Endodermal cell (in vitro differentiated cells): ENCODE measurements at regions not wholly inside any gene's neighbourhood (a gene's known extent, or its start where the extent isn't known, plus 50 kb on each side); places are given as distances from the start of the nearest gene placed in this dataset.
"Not testable (repeated sequence)": the region's sequence is repeated elsewhere in the genome, so short reads cannot be mapped to it uniquely, and the experiment has no call there.

Experiments
- DNase-seq: peaks from one replicate; pipeline ENCODE4 v3.0.0-alpha.2; 2017
- H3K27ac ChIP-seq: 2 replicates; pipeline ENCODE4 v1.5.1; 2013; ENCODE audit warnings: mild to moderate bottlenecking, low read depth, low read length, moderate library complexity
- H3K27me3 ChIP-seq: 2 replicates; pipeline ENCODE4 v1.6.1; 2013; ENCODE audit warnings: mild to moderate bottlenecking, low read length, moderate library complexity; ENCODE audit not compliant: insufficient read depth, control insufficient read depth, poor library complexity, severe bottlenecking
- H3K36me3 ChIP-seq: 2 replicates; pipeline ENCODE4 v1.7.0; 2013; ENCODE audit warnings: mild to moderate bottlenecking, low read length, moderate library complexity; ENCODE audit not compliant: control insufficient read depth, insufficient read depth
- H3K4me1 ChIP-seq: one replicate; pipeline ENCODE4 v1.7.0; 2013; ENCODE audit warnings: low read length; ENCODE audit not compliant: control insufficient read depth, insufficient read depth
- H3K4me3 ChIP-seq: 2 replicates; pipeline ENCODE4 v1.5.1; 2013; ENCODE audit warnings: mild to moderate bottlenecking, low read length, moderate library complexity
- H3K9ac ChIP-seq: 2 replicates; pipeline ENCODE4 v1.6.1; 2013; ENCODE audit warnings: mild to moderate bottlenecking, low read length, moderate library complexity; ENCODE audit not compliant: poor library complexity, severe bottlenecking; ENCODE audit errors: extremely low read depth
- H3K9me3 ChIP-seq: 2 replicates; pipeline ENCODE4 v1.6.1; 2013; ENCODE audit warnings: mild to moderate bottlenecking, low read length, moderate library complexity; ENCODE audit not compliant: control insufficient read depth
- H3K27ac Mint-ChIP-seq: 2 replicates; pipeline ENCODE4 v1.8.0; 2020; ENCODE audit warnings: mixed read lengths
- H3K27me3 Mint-ChIP-seq: 2 replicates; pipeline ENCODE4 v1.8.0; 2021; ENCODE audit warnings: mild to moderate bottlenecking, mixed read lengths; ENCODE audit not compliant: insufficient read depth
- H3K36me3 Mint-ChIP-seq: 2 replicates; pipeline ENCODE4 v1.8.0; 2020; ENCODE audit warnings: low read depth, mixed read lengths
- H3K4me1 Mint-ChIP-seq: 2 replicates; pipeline ENCODE4 v1.8.0; 2020; ENCODE audit warnings: mixed read lengths
- H3K4me3 Mint-ChIP-seq: 2 replicates; pipeline ENCODE4 v1.8.0; 2020; ENCODE audit warnings: mild to moderate bottlenecking, moderate library complexity, mixed read lengths
- H3K9me3 Mint-ChIP-seq: 2 replicates; pipeline ENCODE4 v1.8.0; 2020; ENCODE audit warnings: mild to moderate bottlenecking, mixed read lengths
- WGBS, 2 experiments: methylation state at CpG; one replicate each; pipeline versions ENCODE4 v1.1.5 to v1.1.7; 2013; ENCODE audit warnings: missing lambda C conversion rate in 2 of 2, mixed read lengths in 1 of 2; ENCODE audit not compliant: insufficient coverage in 1 of 2, insufficient read length in 1 of 2; 5-methylcytosine and 5-hydroxymethylcytosine counted together
- TF ChIP-seq, protein P1 (sequence below): fragments of 200-600 bp; sonication (generic); conservative IDR thresholded peaks from 2 replicates; pipeline ENCODE4 v1.5.0; 2021; ENCODE audit warnings: antibody characterized with exemption, mild to moderate bottlenecking

DNA sequence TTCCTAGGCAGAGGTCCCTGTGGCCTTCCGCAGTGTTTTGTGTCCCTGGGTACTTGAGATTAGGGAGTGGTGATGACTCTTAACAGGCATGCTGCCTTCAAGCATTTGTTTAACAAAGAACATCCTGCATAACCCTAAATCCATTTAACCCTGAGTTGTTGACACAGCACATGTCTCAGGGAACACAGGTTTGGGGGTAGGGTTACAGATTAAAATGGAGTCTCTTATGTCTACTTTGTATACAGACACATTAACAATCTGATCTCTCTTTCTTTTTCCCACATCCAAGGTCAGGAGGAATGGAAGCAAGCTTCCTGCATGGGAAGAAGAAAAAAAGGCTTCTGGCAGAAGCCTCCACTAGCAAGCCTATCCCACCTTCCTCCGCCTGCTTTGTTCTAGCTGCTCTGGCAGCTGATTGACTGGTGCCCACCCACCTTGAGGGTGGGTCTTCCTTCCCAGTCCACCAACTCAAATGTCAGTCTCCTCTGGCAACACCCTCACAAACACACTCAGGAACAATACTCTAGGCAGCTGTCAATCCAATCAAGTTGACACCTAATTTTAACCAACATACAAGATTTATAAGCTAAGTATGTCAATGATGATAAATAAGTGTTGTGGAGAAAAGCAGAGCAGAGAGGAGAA is 176.5 kb upstream of the CCZ1B start:
- no peaks in the 10 kb centered on the region for H3K27me3 ChIP-seq
- H3K27ac ChIP-seq: no peak overlapping the region

DNA sequence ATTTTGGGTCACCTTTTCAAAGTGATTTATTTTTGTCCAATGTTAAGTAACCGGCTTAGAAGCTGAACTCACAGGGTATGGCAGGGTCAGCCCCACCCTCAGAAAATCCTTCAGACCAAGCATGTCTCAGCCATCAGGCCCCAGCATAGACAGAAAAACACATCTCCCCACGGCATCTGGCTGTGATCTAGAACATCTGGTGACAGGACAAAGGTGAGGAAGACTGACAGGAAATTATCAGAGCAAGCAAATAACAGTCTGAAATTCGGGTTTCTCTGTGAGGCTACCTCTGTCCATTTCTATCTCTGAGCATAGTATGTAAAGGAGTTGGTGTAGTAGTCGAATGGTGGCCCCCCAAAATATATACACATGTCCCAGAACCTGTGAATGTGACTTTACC is 177.0 kb upstream of the C1GALT1 start:
- Histone ChIP-seq H3K9ac (no peak overlapping the region), H3K36me3 (no peaks in the 10 kb centered on the region), H3K27ac (no peak overlapping the region), H3K4me3 (no peak overlapping the region), H3K27me3 (no peaks in the 10 kb centered on the region), H3K4me1 (no peaks in the 10 kb centered on the region), H3K9me3 (peaks cover 23% of the 10 kb centered on the region)
- H3K4me1 Mint-ChIP-seq: peaks cover 21% of the 10 kb centered on the region
- TF ChIP-seq, protein P1, sequence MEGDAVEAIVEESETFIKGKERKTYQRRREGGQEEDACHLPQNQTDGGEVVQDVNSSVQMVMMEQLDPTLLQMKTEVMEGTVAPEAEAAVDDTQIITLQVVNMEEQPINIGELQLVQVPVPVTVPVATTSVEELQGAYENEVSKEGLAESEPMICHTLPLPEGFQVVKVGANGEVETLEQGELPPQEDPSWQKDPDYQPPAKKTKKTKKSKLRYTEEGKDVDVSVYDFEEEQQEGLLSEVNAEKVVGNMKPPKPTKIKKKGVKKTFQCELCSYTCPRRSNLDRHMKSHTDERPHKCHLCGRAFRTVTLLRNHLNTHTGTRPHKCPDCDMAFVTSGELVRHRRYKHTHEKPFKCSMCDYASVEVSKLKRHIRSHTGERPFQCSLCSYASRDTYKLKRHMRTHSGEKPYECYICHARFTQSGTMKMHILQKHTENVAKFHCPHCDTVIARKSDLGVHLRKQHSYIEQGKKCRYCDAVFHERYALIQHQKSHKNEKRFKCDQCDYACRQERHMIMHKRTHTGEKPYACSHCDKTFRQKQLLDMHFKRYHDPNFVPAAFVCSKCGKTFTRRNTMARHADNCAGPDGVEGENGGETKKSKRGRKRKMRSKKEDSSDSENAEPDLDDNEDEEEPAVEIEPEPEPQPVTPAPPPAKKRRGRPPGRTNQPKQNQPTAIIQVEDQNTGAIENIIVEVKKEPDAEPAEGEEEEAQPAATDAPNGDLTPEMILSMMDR: no peak
- no peak overlapping the region for H3K4me3 Mint-ChIP-seq
- WGBS, 2 experiments: 91 to 93% methylated on average over 2 to 3 of the region's 4 CpGs
- peaks cover 3% of the 10 kb centered on the region for H3K36me3 Mint-ChIP-seq
- no peak overlapping the region for H3K27ac Mint-ChIP-seq
- no peak for DNase-seq
- peaks cover 41% of the 10 kb centered on the region for H3K9me3 Mint-ChIP-seq
- no peaks in the 10 kb centered on the region for H3K27me3 Mint-ChIP-seq

More for the DNA sequence above, 176.5 kb upstream of the CCZ1B start:
- peaks cover 21% of the 10 kb centered on the region for H3K4me1 Mint-ChIP-seq
- TF ChIP-seq, protein P1: no peak
- Histone ChIP-seq H3K9me3 (peaks cover 47% of the 10 kb centered on the region), H3K9ac (no peak overlapping the region), H3K4me1 (no peaks in the 10 kb centered on the region), H3K4me3 (no peak overlapping the region), H3K36me3 (no peaks in the 10 kb centered on the region)
- H3K27ac Mint-ChIP-seq: peak overlapping the region; percentile 84
- H3K27me3 Mint-ChIP-seq: peaks cover 2% of the 10 kb centered on the region
- 89% methylated on average over 1 of the region's 2 CpGs; no CpG with 5 or more reads in 1 of the 2 experiments for WGBS, 2 experiments
- peaks cover 16% of the 10 kb centered on the region for H3K36me3 Mint-ChIP-seq
- peak; percentile 66 for DNase-seq
- no peak overlapping the region for H3K4me3 Mint-ChIP-seq
- H3K9me3 Mint-ChIP-seq: peaks cover 49% of the 10 kb centered on the region

DNA sequence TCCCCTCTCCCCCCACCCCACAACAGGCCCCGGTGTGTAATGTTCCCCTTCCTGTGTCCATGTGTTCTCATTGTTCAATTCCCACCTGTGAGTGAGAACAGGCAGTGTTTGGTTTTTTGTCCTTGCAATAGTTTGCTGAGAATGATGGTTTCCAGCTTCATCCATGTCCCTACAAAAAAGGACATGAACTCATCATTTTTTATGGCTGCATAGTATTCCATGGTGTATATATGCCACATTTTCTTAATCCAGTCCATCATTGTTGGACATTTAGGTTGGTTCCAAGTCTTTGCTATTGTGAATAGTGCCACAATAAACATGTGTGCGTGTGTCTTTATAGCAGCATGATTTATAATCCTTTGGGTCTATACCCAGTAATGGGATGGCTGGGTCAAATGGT is 176.4 kb upstream of the C1GALT1 start:
- DNase-seq, H3K4me3 Mint-ChIP-seq, H3K36me3 ChIP-seq, H3K27me3 ChIP-seq, H3K27ac Mint-ChIP-seq, H3K9ac ChIP-seq, H3K4me3 ChIP-seq, H3K4me1 ChIP-seq, H3K27me3 Mint-ChIP-seq, H3K27ac ChIP-seq, H3K36me3 Mint-ChIP-seq: not testable (repeated sequence)
- 94% methylated on average over 2 of the region's 2 CpGs; no CpG with 5 or more reads in 1 of the 2 experiments for WGBS, 2 experiments
- Mint-ChIP-seq H3K9me3 (peaks cover 42% of the 10 kb centered on the region), H3K4me1 (peaks cover 21% of the 10 kb centered on the region)
- H3K9me3 ChIP-seq: peaks cover 22% of the 10 kb centered on the region

DNA sequence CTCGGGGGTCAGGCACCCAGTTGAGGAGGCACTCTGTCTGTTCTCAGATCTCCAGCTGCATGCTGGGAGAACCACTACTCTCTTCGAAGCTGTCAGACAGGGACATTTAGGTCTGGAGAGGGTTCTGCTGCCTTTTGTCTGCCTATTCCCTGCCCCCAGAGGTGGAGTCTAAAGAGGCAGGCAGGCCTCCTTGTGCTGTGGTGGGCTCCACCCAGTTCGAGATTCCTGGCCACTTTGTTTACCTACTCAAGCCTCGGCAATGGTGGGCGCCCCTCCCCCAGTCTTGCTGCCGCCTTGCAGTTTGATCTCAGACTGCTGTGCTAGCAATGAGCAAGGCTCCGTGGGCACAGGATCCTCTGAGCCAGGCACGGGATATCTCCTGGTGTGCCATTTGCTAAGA is 171.1 kb upstream of the C1GALT1 start:
- H3K9ac ChIP-seq, DNase-seq, H3K27me3 Mint-ChIP-seq, H3K4me3 Mint-ChIP-seq, H3K27me3 ChIP-seq, H3K27ac Mint-ChIP-seq, H3K36me3 ChIP-seq, H3K27ac ChIP-seq: not testable (repeated sequence)
- peak overlapping the region; percentile 34 for H3K4me3 ChIP-seq
- H3K9me3 ChIP-seq: peaks cover 28% of the 10 kb centered on the region
- Mint-ChIP-seq H3K36me3 (peaks cover 13% of the 10 kb centered on the region), H3K9me3 (peaks cover 46% of the 10 kb centered on the region), H3K4me1 (peaks cover 24% of the 10 kb centered on the region)
- WGBS, 2 experiments: 82 to 83% methylated on average over 5 to 8 of the region's 8 CpGs
- peaks cover 24% of the 10 kb centered on the region for H3K4me1 ChIP-seq

DNA sequence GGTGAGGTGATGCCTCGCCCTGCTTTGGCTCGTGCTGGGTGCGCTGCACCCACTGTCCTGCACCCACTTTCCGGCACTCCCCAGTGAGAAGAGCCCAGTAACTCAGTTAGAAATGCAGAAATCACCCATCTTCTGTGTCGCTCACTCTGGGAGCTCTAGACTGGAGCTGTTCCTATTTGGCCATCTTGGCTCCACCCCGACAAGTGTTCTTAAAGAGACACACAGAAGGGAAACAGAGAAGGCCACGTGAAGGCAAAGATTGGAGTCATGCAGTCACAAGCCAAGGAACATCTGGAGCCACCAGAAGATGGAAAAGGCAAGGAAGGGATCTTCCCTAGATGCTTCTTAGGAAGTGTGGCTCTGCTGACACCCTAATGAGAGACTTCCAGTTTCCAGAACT is 170.6 kb upstream of the C1GALT1 start:
- not testable (repeated sequence) for H3K27ac ChIP-seq, H3K36me3 ChIP-seq, H3K27ac Mint-ChIP-seq, DNase-seq, H3K27me3 Mint-ChIP-seq, H3K9ac ChIP-seq, H3K4me3 Mint-ChIP-seq, H3K27me3 ChIP-seq
- peaks cover 24% of the 10 kb centered on the region for H3K4me1 Mint-ChIP-seq
- 87 to 91% methylated on average over 4 to 7 of the region's 7 CpGs for WGBS, 2 experiments
- Histone ChIP-seq H3K4me3 (peak overlapping the region; percentile 34), H3K4me1 (peaks cover 24% of the 10 kb centered on the region), H3K9me3 (peaks cover 29% of the 10 kb centered on the region)
- H3K36me3 Mint-ChIP-seq: peaks cover 13% of the 10 kb centered on the region
- peaks cover 45% of the 10 kb centered on the region for H3K9me3 Mint-ChIP-seq
